ENCODE measurements at regions not wholly inside any gene's neighbourhood (a gene's known extent, or its start where the extent isn't known, plus 50 kb on each side); places are given as distances from the start of the nearest gene placed in this dataset.

DNA sequence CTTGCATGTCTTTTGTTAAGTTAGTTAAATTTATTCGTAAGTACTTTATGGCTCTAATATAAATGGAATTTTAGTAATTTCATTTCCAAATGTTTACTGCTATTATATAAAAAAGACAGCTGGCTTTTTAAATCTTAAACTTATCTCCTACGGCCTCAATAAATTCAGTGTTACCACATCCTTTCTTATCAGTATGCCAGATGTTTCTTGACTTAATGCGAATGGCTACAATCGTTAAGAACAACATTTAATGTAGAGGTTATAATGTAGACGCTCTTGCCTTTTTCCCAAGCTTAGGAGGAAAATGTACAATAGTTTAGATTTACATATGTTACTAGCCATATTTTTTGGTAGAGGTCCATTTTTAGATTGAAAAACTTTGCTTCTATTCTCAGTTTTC is 659.4 kb downstream of the TENT5A start:
- 77% methylated on average over 3 of the region's 5 CpGs for WGBS (ENCODE audit: insufficient coverage, low lambda C conversion rate)
- H3K9me3 ChIP-seq (ENCODE audit: control insufficient read depth, low read depth, low read length): no peaks in the 10 kb centered on the region
- DNase-seq: no peak
- H3K27me3 ChIP-seq (ENCODE audit: control insufficient read depth, insufficient read depth, low read length): no peaks in the 10 kb centered on the region
- H3K4me3 ChIP-seq (ENCODE audit: low read length): no peak overlapping the region
- H3K36me3 ChIP-seq (ENCODE audit: control insufficient read depth, insufficient read depth, low read length): no peaks in the 10 kb centered on the region
- no peak overlapping the region for H3K27ac ChIP-seq (ENCODE audit: low read length)
- no peaks in the 10 kb centered on the region for H3K4me1 ChIP-seq (ENCODE audit: control insufficient read depth, insufficient read depth, low read length)

DNA sequence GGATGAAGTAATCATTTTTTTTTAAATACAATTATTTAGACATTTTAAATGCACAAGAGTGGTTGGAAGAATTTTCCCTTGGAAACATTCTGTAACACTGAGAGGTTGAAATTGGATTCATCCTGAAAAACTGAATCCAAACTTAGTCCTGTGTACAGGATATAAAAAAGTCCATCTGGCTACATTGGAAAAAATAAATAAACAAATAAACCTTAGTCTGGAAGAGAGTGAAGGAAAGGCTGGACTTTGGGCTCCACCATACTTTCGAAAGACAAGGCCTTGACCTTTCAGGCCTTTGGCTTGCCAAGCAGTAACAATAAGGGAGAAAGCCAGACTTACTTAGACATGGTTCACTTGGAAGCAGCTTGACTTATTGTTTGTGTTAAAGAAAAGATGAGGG is 664.3 kb downstream of the TENT5A start:
- DNase-seq: no peak
- no peaks in the 10 kb centered on the region for H3K9me3 ChIP-seq (ENCODE audit: control insufficient read depth, low read depth, low read length)
- WGBS (ENCODE audit: insufficient coverage, low lambda C conversion rate): no CpG with 5 or more reads among the region's 1 CpG

GRCh38 chr6:81086991-81087390 is 665.5 kb downstream of the TENT5A start:
- H3K9me3 ChIP-seq (ENCODE audit: control insufficient read depth, low read depth, low read length): no peaks in the 10 kb centered on the region
- no peak overlapping the region for H3K27ac ChIP-seq (ENCODE audit: low read length)
- no peak for DNase-seq
- H3K4me3 ChIP-seq (ENCODE audit: low read length): no peak overlapping the region
- no peaks in the 10 kb centered on the region for H3K36me3 ChIP-seq (ENCODE audit: control insufficient read depth, insufficient read depth, low read length)
- H3K4me1 ChIP-seq (ENCODE audit: control insufficient read depth, insufficient read depth, low read length): no peaks in the 10 kb centered on the region
- WGBS (ENCODE audit: insufficient coverage, low lambda C conversion rate): 93% methylated on average over 3 of the region's 3 CpGs
- no peaks in the 10 kb centered on the region for H3K27me3 ChIP-seq (ENCODE audit: control insufficient read depth, insufficient read depth, low read length)

More for the DNA sequence above, 664.3 kb downstream of the TENT5A start:
- Histone ChIP-seq H3K27me3 (ENCODE audit: control insufficient read depth, insufficient read depth, low read length) (no peaks in the 10 kb centered on the region), H3K27ac (ENCODE audit: low read length) (no peak overlapping the region), H3K4me3 (ENCODE audit: low read length) (no peak overlapping the region), H3K4me1 (ENCODE audit: control insufficient read depth, insufficient read depth, low read length) (no peaks in the 10 kb centered on the region), H3K36me3 (ENCODE audit: control insufficient read depth, insufficient read depth, low read length) (no peaks in the 10 kb centered on the region)

GRCh38 chr6:81085431-81085790 is 667.1 kb downstream of the TENT5A start:
- Histone ChIP-seq H3K9me3 (ENCODE audit: control insufficient read depth, low read depth, low read length) (no peaks in the 10 kb centered on the region), H3K36me3 (ENCODE audit: control insufficient read depth, insufficient read depth, low read length) (no peaks in the 10 kb centered on the region), H3K4me1 (ENCODE audit: control insufficient read depth, insufficient read depth, low read length) (no peaks in the 10 kb centered on the region), H3K4me3 (ENCODE audit: low read length) (no peak overlapping the region), H3K27me3 (ENCODE audit: control insufficient read depth, insufficient read depth, low read length) (no peaks in the 10 kb centered on the region), H3K27ac (ENCODE audit: low read length) (no peak overlapping the region)
- no peak for DNase-seq

GRCh38 chr6:81084776-81085430 is 667.6 kb downstream of the TENT5A start:
- Histone ChIP-seq H3K9me3 (ENCODE audit: control insufficient read depth, low read depth, low read length) (no peaks in the 10 kb centered on the region), H3K27me3 (ENCODE audit: control insufficient read depth, insufficient read depth, low read length) (no peaks in the 10 kb centered on the region), H3K4me3 (ENCODE audit: low read length) (no peak overlapping the region), H3K27ac (ENCODE audit: low read length) (no peak overlapping the region), H3K4me1 (ENCODE audit: control insufficient read depth, insufficient read depth, low read length) (no peaks in the 10 kb centered on the region), H3K36me3 (ENCODE audit: control insufficient read depth, insufficient read depth, low read length) (no peaks in the 10 kb centered on the region)
- 84% methylated on average over 3 of the region's 6 CpGs for WGBS (ENCODE audit: insufficient coverage, low lambda C conversion rate)
- no peak for DNase-seq

- no peaks in the 10 kb centered on the region for H3K9me3 ChIP-seq (ENCODE audit: control insufficient read depth, low read depth, low read length)
- no peak overlapping the region for H3K27ac ChIP-seq (ENCODE audit: low read length)
- H3K4me3 ChIP-seq (ENCODE audit: low read length): no peak overlapping the region
- DNase-seq: no peak
- H3K36me3 ChIP-seq (ENCODE audit: control insufficient read depth, insufficient read depth, low read length): no peaks in the 10 kb centered on the region
- no peaks in the 10 kb centered on the region for H3K27me3 ChIP-seq (ENCODE audit: control insufficient read depth, insufficient read depth, low read length)
- H3K4me1 ChIP-seq (ENCODE audit: control insufficient read depth, insufficient read depth, low read length): no peaks in the 10 kb centered on the region
- WGBS (ENCODE audit: insufficient coverage, low lambda C conversion rate): 100% methylated on average over 1 of the region's 5 CpGs
Observed at GRCh38 chr6:81075974-81076373, 676.5 kb downstream of the TENT5A start.

- H3K27ac ChIP-seq (ENCODE audit: low read length): no peak overlapping the region
- H3K9me3 ChIP-seq (ENCODE audit: control insufficient read depth, low read depth, low read length): no peaks in the 10 kb centered on the region
- no peaks in the 10 kb centered on the region for H3K27me3 ChIP-seq (ENCODE audit: control insufficient read depth, insufficient read depth, low read length)
- no peaks in the 10 kb centered on the region for H3K4me1 ChIP-seq (ENCODE audit: control insufficient read depth, insufficient read depth, low read length)
- no peaks in the 10 kb centered on the region for H3K36me3 ChIP-seq (ENCODE audit: control insufficient read depth, insufficient read depth, low read length)
- H3K4me3 ChIP-seq (ENCODE audit: low read length): no peak overlapping the region
- no peak for DNase-seq
Observed at GRCh38 chr6:81073318-81073717, 679.2 kb downstream of the TENT5A start.

GRCh38 chr6:81071121-81071520 is 681.4 kb downstream of the TENT5A start:
- H3K4me1 ChIP-seq (ENCODE audit: control insufficient read depth, insufficient read depth, low read length): no peaks in the 10 kb centered on the region
- no peaks in the 10 kb centered on the region for H3K36me3 ChIP-seq (ENCODE audit: control insufficient read depth, insufficient read depth, low read length)
- H3K9me3 ChIP-seq (ENCODE audit: control insufficient read depth, low read depth, low read length): no peaks in the 10 kb centered on the region
- no peak overlapping the region for H3K27ac ChIP-seq (ENCODE audit: low read length)
- no CpG with 5 or more reads among the region's 1 CpG for whole genome bisulfite sequencing (ENCODE audit: insufficient coverage, low lambda C conversion rate)
- no peaks in the 10 kb centered on the region for H3K27me3 ChIP-seq (ENCODE audit: control insufficient read depth, insufficient read depth, low read length)
- DNase-seq: no peak
- H3K4me3 ChIP-seq (ENCODE audit: low read length): no peak overlapping the region

GRCh38 chr6:81067057-81067456 is 685.4 kb downstream of the TENT5A start:
- DNase-seq: no peak
- H3K27ac ChIP-seq (ENCODE audit: low read length): no peak overlapping the region
- no peaks in the 10 kb centered on the region for H3K27me3 ChIP-seq (ENCODE audit: control insufficient read depth, insufficient read depth, low read length)
- H3K36me3 ChIP-seq (ENCODE audit: control insufficient read depth, insufficient read depth, low read length): no peaks in the 10 kb centered on the region
- H3K4me1 ChIP-seq (ENCODE audit: control insufficient read depth, insufficient read depth, low read length): no peaks in the 10 kb centered on the region
- no CpG with 5 or more reads among the region's 2 CpGs for WGBS (ENCODE audit: insufficient coverage, low lambda C conversion rate)
- H3K4me3 ChIP-seq (ENCODE audit: low read length): no peak overlapping the region
- H3K9me3 ChIP-seq (ENCODE audit: control insufficient read depth, low read depth, low read length): peaks cover 3% of the 10 kb centered on the region

GRCh38 chr6:81063891-81064290 is 688.6 kb downstream of the TENT5A start:
- WGBS (ENCODE audit: insufficient coverage, low lambda C conversion rate): 43% methylated on average over 1 of the region's 4 CpGs
- H3K27me3 ChIP-seq (ENCODE audit: control insufficient read depth, insufficient read depth, low read length): no peaks in the 10 kb centered on the region
- H3K36me3 ChIP-seq (ENCODE audit: control insufficient read depth, insufficient read depth, low read length): no peaks in the 10 kb centered on the region
- H3K4me3 ChIP-seq (ENCODE audit: low read length): no peak overlapping the region
- H3K27ac ChIP-seq (ENCODE audit: low read length): no peak overlapping the region
- no peaks in the 10 kb centered on the region for H3K4me1 ChIP-seq (ENCODE audit: control insufficient read depth, insufficient read depth, low read length)
- H3K9me3 ChIP-seq (ENCODE audit: control insufficient read depth, low read depth, low read length): peaks cover 3% of the 10 kb centered on the region
- no peak for DNase-seq

- no peaks in the 10 kb centered on the region for H3K9me3 ChIP-seq (ENCODE audit: control insufficient read depth, low read depth, low read length)
- no peak for DNase-seq
- WGBS (ENCODE audit: insufficient coverage, low lambda C conversion rate): 30% methylated on average over 2 of the region's 2 CpGs
- no peaks in the 10 kb centered on the region for H3K36me3 ChIP-seq (ENCODE audit: control insufficient read depth, insufficient read depth, low read length)
- H3K4me1 ChIP-seq (ENCODE audit: control insufficient read depth, insufficient read depth, low read length): no peaks in the 10 kb centered on the region
- no peak overlapping the region for H3K27ac ChIP-seq (ENCODE audit: low read length)
- H3K4me3 ChIP-seq (ENCODE audit: low read length): no peak overlapping the region
- H3K27me3 ChIP-seq (ENCODE audit: control insufficient read depth, insufficient read depth, low read length): no peaks in the 10 kb centered on the region
Observed at GRCh38 chr6:81054036-81054435, 698.4 kb downstream of the TENT5A start.
